ENCODE measurements at regions not wholly inside any gene's neighbourhood (a gene's known extent, or its start where the extent isn't known, plus 50 kb on each side); places are given as distances from the start of the nearest gene placed in this dataset.
"Not testable (repeated sequence)": the region's sequence is repeated elsewhere in the genome, so short reads cannot be mapped to it uniquely, and the experiment has no call there.

DNA sequence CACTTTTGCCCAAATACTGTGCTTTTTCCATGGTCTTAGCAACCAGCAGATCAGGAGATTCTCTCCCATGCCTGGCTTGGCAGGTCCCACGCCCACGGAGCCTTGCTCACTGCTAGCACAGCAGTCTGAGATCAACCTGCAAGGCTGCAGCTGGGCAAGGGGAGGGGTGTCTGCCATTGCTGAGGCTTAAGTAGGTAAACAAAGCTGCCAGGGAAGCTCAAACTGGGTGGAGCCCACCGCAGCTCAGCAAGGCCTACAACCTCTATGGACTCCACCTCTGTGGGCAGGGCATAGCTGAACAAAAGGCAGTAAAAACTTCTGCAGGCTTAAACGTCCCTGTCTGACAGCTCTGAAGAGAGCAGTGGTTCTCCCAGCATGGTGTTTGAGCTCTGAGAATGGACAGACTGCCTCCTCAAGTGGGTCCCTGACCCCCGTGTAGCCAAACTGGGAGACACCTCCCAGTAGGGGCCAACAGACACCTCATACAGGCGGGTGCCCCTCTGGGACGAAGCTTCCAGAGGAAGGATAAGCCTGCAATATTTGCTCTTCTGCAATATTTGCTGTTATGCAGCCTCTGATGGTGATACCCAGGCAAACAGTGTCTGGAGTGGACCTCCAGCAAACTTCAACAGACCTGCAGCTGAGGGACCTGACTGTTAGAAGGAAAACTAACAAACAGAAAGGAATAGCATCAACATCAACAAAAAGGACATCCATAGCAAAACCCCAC is 132.8 kb upstream of the STARD13 start:
- DNase-seq = not testable (repeated sequence)

DNA sequence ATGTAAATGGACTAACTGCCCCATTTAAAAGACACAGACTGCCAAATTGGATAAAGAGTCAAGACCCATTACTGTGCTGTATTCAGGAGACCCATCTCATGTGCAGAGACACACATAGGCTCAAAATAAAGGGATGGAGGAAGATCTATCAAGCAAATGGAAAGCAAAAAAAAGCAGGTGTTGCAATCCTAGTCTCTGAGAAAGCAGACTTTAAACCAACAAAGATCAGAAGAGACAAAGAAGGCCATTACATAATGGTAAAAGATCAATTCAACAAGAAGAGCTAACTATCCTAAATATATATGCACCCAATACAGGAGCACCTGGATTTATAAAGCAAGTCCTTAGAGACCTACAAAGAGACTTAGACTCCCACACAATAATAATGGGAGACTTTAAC is 134.6 kb upstream of the STARD13 start:
- not testable (repeated sequence) for DNase-seq

GRCh38 chr13:33426131-33426530 is 140.6 kb upstream of the STARD13 start:
- no peak for DNase-seq

DNA sequence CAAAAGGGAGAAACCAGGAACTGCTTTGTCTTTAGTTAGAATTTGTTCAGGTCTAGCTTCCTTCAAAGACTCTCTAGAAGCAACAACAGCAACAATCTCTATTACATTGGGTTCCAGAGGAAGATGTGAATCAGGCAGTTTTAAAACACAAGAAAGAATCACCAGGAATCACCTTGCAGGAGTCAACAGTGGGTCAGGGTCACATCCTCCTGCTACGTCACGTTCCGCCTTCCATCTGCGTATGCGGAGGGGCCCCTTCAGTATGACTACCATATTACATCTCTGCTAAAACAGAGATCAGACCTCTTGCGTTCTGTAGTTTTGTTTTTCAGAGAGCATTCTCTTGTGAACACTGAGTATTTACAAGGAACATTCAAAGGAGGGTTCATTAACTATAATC is 147.8 kb upstream of the STARD13 start:
- no peak for DNase-seq

GRCh38 chr13:33434676-33435075 is 149.1 kb upstream of the STARD13 start:
- no peak for DNase-seq

GRCh38 chr13:33435207-33435606 is 149.7 kb upstream of the STARD13 start:
- no peak for DNase-seq

DNA sequence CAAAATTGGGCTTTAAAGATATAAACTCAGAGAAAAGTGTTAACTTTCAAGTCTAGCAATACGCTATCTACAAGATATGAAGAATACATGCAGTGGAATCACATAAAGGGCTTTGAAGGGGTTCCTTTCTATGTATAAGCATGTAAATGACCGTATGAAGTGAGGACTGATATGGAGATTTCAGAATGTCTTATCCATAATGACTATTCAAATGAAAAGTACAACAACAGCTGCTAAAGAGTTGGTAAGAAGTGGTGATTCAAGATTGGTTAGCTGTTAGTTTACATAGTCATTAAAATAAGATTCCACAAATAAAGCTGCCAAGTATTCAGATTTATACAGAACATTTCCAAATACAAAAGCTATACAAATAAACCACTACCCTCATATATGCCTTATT is 153.4 kb upstream of the STARD13 start:
- DNase-seq = no peak

DNA sequence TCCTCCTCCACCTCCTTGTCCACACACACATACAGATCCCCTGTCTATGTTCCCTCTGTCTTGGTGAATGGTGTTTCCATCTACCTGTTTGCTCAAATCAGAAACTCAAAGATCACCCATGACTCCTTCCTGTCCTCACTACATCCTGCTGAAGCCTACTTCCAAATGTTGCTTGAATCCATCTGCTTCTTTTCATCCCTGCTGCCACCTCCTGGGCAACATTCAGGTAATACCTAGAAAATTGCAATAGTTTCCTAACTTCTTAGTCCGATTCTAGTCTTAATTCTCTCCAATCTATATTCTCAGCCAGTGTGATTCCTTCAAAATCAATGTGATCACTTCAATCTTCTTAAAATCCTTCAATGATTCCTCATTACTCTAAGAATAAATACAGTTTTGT is 155.5 kb upstream of the STARD13 start:
- DNase-seq = no peak

DNA sequence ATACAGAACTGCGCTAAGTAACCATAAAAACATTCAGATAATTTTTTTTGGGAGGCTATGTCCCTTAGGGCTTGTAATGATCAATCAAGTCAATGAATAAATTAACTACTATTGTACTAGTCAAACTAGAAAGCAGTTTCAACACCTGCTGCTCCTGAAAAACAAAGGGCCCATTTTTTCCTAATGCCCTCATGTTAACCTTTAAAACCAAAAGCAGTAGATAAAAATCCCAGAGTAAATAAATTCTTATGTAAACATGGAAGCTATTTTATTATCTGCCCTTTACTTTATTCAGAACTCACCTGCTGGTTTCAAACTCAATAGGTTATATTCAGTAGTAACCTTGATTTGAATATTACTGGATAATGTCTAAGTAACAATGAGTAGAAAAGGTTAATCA is 159.5 kb upstream of the STARD13 start:
- no peak for DNase-seq

DNA sequence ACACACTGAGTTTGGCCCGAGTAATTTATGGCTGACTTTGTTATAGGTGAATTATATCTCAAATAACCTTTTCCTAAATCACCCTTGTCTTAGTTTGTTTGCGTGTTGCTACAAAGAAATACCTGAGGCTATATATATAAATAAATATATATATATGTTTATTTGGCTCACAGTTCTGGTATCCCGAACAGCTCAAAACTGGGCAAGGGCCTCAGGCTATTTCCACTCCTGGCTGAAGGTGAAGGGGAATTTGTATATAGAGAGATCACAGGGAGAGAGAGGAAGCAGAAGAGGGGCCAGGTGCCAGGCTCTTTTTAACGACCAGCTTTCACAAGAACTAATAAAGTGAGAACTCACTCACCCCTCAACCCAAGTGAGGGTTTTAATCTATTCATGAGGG is 159.9 kb upstream of the STARD13 start:
- DNase-seq = no peak

DNA sequence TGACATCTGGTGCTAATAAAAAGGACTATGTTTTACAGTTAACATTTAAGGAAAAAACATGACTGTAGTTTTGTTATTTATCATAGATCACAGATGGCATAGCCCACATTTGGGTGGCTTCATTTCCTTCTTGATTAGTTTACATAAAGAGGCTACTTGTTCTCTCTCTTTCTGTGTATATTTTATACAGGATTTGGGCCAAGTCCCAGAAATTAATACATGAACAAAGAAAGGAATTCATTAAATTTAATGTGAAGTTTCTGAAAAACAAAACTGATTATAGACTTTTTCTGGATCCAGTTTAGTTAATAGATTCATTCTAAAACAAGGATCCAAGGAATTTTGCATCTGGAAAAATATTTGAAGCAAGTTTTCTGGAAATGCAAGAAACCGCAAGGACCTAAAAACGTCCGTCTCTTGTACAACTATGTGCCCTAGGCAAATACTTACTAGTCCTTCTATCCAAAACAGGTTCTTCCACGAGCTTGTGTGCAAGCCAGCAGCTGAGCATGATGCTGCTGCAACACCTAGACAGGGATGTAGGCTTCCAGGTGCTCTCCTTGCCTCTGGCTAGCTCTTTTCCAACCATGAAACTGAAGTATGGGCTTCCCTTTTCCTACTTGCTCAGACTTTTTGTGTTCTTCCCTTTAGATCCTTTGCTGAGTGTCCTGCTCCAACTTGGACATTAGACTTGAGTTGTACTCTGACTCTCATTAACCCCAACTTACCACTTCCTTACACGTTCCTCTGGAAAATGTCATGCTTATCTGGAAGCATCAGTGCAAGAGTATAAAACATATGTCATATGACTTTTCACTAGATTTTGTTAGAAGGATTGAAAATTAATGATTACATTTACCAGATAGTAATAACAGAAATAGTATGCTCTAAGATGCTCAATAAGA is 161.5 kb upstream of the STARD13 start:
- no peak for DNase-seq

DNA sequence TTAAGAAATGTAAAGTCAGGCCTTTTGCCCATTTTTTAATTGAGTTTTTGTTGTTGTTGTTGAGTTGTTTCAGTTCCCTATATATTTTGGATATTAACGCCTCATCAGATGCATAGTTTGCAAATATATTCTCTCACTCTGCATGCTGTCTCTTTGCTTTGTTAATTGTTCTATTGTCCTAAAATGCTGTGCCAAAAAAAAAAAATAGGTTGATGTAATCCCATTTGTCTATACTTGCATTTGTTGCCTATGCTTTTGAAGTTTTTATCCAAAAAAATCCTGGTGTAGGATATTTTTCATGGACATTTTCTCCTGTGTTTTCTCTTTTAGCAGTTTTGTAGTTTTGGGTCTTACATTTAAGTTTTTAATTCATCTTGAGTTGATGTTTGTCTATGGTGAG is 163.3 kb upstream of the STARD13 start:
- DNase-seq = no peak

- DNase-seq = no peak
These were observed 165.6 kb upstream of the STARD13 start for GRCh38 chr13:33450956-33451709.

DNA sequence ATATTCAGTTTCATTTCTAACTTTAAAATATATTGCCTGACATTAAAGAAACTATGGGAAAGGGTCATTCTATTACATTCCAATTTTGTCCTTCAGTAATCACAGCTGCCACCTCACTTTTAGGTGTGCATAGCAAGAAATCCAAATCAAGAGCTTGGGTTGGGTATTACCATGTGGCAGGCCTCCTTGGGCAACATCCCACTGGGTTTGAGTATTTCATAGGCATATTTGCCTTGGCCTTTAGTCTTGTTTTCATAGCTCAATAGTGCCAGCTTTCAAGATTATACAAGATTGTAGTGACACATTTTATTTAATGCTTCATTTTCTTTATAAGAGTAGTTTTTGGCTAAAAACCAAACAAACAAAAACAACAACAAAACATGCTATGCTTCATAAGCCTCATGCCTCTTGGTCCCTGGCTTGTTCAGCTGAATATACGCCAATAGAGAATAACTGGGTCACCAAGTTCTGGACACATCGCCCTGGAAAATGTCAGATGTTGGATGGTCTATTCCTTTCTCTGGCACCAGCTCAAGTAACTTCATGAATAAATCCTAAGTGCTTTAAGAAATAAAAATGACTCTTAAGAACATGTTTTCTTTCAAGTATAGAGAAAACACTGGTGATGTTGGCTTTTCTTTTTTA is 167.4 kb upstream of the STARD13 start:
- DNase-seq = no peak

DNA sequence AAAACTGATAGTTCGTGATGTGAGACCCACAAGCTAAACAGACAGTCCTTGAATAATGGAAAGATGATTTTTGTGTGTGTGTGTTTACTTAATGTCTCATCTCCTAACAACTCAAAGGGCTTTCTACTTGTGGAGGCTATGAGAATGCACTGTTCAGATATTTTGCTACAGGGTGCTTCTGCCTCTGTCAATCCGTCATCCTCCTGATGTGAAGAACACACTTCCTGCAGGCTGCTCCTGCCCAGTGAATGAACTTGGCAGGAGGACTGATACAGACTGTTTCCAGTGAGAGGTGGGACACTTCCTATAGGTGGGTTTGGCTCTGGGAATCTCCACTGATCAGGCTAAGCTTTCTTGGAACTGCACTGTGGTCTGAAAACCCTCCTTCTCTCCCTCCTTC is 168.4 kb upstream of the STARD13 start:
- DNase-seq = no peak

- no peak for DNase-seq
These were observed 169.5 kb upstream of the STARD13 start for GRCh38 chr13:33454844-33455705.

- no peak for DNase-seq
These were observed 174.1 kb upstream of the STARD13 start for GRCh38 chr13:33459702-33460101.

DNA sequence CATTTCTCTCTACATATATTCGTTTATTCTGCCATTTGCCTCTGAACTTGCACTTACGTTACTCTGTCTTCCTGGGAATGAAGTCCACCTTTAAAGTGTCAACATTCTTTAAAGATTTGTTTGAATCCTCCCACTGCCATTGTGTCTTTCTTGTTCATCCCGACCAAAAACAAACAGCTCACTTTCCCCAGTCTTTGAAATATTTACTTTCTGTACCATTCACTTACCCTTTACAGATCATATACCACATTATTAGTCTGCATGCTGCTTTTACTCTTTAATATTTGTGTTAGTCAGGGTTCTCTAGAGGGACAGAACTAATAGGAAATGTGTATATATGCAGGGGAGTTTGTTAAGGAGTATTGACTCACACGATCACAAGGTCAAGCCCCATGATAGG is 176.6 kb upstream of the STARD13 start:
- DNase-seq = no peak

DNA sequence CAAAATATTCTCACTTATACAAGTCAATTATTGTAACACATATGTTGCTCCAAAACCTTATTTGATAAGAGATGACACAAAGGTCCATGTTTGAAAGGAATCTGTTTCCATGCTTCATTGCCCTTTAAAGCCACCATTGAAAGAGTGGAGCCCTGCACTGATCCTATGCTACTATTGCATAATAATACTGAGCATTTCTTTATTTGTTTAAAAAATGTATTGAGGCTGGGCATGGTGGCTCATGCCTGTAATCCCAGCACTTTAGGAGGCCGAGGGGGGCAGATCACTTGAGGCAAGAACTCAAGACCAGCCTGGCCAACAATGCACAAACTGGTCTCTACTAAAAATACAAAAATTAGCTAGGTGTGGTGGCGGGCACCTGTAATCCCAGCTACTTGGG is 178.8 kb upstream of the STARD13 start:
- no peak for DNase-seq

DNA sequence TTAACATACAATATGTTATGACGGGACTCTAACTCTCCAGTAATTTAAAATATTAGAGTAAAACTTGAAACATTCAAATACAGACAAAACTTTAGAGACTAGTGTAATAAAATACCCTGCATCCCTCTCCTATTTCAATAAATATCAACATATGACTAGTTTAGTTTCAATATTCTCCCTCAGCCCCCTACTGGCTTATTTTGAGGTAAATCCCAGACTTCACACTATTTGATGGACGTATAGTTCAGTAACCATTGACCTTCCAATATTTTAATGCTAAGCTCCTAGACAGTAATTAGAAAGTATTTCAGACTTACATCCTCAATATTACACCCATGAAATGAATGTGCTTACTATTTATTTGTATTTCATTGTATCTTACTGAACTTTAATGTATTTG is 180.7 kb upstream of the STARD13 start:
- no peak for DNase-seq

DNA sequence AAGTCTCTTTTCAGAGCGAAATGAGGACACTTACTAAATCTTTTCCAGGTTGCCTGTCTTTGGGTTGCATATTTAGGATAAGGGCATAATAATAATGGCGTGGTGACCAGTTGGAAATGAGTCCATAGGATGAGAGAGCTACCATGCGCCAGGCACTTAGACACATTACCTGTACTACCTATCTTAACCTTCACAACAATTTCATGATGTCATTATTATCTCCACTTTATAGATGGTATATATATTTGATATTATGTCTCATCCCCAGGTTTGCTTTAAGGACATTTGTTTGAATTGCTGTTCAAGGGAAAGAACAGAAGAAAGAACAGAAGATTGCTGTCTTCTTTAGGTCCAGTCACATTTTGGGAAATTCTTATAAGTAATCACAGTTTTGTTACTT is 182.0 kb upstream of the STARD13 start:
- no peak for DNase-seq

GRCh38 chr13:33471204-33471603 is 185.6 kb upstream of the STARD13 start:
- DNase-seq = no peak
